ENCODE measurements at regions not wholly inside any gene's neighbourhood (a gene's known extent, or its start where the extent isn't known, plus 50 kb on each side); places are given as distances from the start of the nearest gene placed in this dataset.

DNA sequence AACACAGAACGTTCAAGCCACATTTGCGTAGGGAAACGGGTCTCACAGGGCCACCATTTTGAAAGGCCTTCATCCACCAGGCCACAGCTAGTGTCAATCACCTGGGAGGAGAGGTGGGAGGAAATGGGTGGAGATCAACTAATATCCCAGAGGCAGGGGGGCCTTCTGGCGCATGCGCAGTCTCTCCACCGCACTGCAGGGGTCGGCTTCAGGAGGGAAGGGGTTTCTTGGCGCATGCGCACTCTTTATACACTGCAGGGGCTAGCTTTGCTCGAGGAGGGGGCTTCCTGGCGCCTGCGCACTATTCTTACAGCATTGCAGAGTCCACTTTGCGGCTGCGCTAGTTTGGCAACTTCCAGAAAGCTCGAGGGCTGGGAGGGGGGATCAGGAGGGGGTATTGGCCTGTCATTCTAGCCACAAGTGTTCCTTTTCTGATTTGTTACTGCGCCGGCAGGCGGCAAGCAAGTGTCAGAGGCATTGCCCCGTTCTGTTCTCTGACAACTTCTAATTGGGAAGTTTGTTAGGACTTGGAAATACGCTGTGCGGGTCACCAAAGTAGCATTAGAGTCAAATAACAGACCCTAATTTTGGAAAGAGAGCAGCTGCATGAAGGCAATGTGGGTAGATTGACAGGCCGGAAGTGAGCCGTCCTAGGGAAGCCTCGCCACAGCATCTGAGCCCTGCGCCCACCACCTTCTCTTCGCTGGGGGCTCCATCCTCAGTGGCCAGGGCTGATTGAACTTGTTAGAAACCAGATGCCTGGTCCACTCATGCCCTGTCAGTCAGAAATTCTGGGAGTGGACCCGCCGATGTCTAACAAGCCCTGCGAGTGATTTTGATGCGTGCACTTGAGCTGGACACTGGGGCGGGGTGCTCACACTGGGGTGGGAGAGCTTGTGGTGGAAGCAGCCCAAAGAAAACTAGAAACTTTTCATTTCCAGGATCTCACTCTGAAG lies 173.5 kb upstream of the NDN start:
- TF ChIP-seq, protein P1, sequence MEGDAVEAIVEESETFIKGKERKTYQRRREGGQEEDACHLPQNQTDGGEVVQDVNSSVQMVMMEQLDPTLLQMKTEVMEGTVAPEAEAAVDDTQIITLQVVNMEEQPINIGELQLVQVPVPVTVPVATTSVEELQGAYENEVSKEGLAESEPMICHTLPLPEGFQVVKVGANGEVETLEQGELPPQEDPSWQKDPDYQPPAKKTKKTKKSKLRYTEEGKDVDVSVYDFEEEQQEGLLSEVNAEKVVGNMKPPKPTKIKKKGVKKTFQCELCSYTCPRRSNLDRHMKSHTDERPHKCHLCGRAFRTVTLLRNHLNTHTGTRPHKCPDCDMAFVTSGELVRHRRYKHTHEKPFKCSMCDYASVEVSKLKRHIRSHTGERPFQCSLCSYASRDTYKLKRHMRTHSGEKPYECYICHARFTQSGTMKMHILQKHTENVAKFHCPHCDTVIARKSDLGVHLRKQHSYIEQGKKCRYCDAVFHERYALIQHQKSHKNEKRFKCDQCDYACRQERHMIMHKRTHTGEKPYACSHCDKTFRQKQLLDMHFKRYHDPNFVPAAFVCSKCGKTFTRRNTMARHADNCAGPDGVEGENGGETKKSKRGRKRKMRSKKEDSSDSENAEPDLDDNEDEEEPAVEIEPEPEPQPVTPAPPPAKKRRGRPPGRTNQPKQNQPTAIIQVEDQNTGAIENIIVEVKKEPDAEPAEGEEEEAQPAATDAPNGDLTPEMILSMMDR (conservative IDR thresholded peaks at IDR 0.05; ENCODE audit: low read depth, low read length), result no peak
- TF ChIP-seq EZH2 (IDR thresholded peaks at IDR 0.05; ENCODE audit: low read length, unreplicated experiment) (no peak), EZH2phosphoT487 (IDR thresholded peaks at IDR 0.05; ENCODE audit: borderline replicate concordance, low read length) (no peak)
